ENCODE measurements at regions not wholly inside any gene's neighbourhood (a gene's known extent, or its start where the extent isn't known, plus 50 kb on each side); places are given as distances from the start of the nearest gene placed in this dataset.

GRCh38 chr4:217891-218290, 87.4 kb downstream of the ZNF732 start:
- no peak for TF ChIP-seq CTCF (IDR thresholded peaks at IDR 0.05)
- no peak for TF ChIP-seq POLR2A (IDR thresholded peaks at IDR 0.05)

Data from tibial nerve (tissue), 3 donors.